Endothelial cell (in vitro differentiated cells): ENCODE measurements at regions not wholly inside any gene's neighbourhood (a gene's known extent, or its start where the extent isn't known, plus 50 kb on each side); places are given as distances from the start of the nearest gene placed in this dataset.
"Not testable (repeated sequence)": the region's sequence is repeated elsewhere in the genome, so short reads cannot be mapped to it uniquely, and the experiment has no call there.

Experiments
- DNase-seq: peaks from one replicate; pipeline ENCODE4 v3.0.0; 2021; ENCODE audit warnings: low spot score
- H3K27ac Mint-ChIP-seq: one replicate; pipeline ENCODE4 v1.8.0; 2021; ENCODE audit warnings: mixed read lengths, inconsistent platforms; ENCODE audit not compliant: unreplicated experiment
- H3K27me3 Mint-ChIP-seq: one replicate; pipeline ENCODE4 v1.8.0; 2021; ENCODE audit warnings: mild to moderate bottlenecking, moderate library complexity, mixed read lengths, inconsistent platforms; ENCODE audit not compliant: unreplicated experiment
- H3K36me3 Mint-ChIP-seq: one replicate; pipeline ENCODE4 v1.8.0; 2021; ENCODE audit warnings: mild to moderate bottlenecking, low read depth, mixed read lengths, inconsistent platforms; ENCODE audit not compliant: unreplicated experiment
- H3K4me1 Mint-ChIP-seq: one replicate; pipeline ENCODE4 v1.8.0; 2021; ENCODE audit warnings: mild to moderate bottlenecking, mixed read lengths, inconsistent platforms; ENCODE audit not compliant: unreplicated experiment
- H3K4me3 Mint-ChIP-seq: one replicate; pipeline ENCODE4 v1.8.0; 2021; ENCODE audit warnings: mild to moderate bottlenecking, mixed read lengths, inconsistent platforms; ENCODE audit not compliant: unreplicated experiment
- H3K9me3 Mint-ChIP-seq: one replicate; pipeline ENCODE4 v1.8.0; 2021; ENCODE audit warnings: mixed read lengths, inconsistent platforms; ENCODE audit not compliant: unreplicated experiment
- TF ChIP-seq, protein P1 (sequence below): fragments of 200-600 bp; sonication (generic); IDR thresholded peaks from one replicate; pipeline ENCODE4 v1.5.0; 2021; ENCODE audit warnings: antibody characterized with exemption; ENCODE audit not compliant: unreplicated experiment

DNA sequence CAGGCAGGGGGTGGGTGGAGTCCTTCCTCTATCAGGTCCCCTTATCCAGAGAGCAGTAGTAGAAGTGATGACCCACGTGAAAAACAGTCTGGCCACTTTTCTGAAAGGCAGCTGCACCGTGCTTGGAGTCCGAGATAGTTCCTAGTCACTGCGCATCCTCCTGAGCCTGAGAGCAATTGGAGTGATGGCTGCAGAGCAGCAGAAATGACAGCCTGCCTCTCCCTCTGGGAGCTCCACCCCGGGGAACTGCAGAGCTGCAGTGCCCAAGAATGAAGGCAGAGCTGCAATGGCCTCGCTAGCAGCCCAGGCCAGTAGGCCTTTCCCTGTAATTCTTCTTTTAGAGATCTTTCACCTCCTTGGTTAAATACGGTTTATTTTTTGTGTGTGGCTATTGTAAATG lies 82.6 kb downstream of the CETN3 start:
- Mint-ChIP-seq H3K27ac (no peak overlapping the region), H3K4me1 (peaks cover 4% of the 10 kb centered on the region), H3K27me3 (peaks cover 5% of the 10 kb centered on the region), H3K4me3 (no peak overlapping the region), H3K36me3 (no peaks in the 10 kb centered on the region), H3K9me3 (no peaks in the 10 kb centered on the region)
- TF ChIP-seq, protein P1, sequence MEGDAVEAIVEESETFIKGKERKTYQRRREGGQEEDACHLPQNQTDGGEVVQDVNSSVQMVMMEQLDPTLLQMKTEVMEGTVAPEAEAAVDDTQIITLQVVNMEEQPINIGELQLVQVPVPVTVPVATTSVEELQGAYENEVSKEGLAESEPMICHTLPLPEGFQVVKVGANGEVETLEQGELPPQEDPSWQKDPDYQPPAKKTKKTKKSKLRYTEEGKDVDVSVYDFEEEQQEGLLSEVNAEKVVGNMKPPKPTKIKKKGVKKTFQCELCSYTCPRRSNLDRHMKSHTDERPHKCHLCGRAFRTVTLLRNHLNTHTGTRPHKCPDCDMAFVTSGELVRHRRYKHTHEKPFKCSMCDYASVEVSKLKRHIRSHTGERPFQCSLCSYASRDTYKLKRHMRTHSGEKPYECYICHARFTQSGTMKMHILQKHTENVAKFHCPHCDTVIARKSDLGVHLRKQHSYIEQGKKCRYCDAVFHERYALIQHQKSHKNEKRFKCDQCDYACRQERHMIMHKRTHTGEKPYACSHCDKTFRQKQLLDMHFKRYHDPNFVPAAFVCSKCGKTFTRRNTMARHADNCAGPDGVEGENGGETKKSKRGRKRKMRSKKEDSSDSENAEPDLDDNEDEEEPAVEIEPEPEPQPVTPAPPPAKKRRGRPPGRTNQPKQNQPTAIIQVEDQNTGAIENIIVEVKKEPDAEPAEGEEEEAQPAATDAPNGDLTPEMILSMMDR = no peak
- DNase-seq = no peak

DNA sequence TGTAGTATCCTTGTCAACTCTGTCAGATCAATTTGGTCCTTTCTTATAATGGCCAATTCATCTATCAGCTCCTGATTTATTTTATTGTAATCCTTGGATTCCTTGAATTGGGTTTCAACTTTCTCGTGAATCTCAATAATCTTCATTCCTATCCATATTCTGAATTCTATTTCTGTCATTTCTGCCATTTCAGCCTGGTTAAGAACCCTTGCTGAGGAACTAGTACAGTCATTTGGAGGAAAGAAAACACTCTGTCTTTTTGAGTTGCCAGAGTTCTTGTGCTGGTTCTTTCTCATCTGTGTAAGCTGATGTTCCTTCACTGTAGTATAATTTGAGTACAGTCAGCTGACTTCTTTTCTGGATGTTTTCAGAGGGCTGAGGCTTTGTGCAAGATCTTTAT lies 84.5 kb downstream of the CETN3 start:
- H3K36me3 Mint-ChIP-seq = no peaks in the 10 kb centered on the region
- H3K4me1 Mint-ChIP-seq = peaks cover 4% of the 10 kb centered on the region
- DNase-seq = no peak
- H3K27me3 Mint-ChIP-seq = peaks cover 5% of the 10 kb centered on the region
- H3K4me3 Mint-ChIP-seq = no peak overlapping the region
- H3K27ac Mint-ChIP-seq = no peak overlapping the region
- H3K9me3 Mint-ChIP-seq = no peaks in the 10 kb centered on the region
- TF ChIP-seq, protein P1 = no peak

DNA sequence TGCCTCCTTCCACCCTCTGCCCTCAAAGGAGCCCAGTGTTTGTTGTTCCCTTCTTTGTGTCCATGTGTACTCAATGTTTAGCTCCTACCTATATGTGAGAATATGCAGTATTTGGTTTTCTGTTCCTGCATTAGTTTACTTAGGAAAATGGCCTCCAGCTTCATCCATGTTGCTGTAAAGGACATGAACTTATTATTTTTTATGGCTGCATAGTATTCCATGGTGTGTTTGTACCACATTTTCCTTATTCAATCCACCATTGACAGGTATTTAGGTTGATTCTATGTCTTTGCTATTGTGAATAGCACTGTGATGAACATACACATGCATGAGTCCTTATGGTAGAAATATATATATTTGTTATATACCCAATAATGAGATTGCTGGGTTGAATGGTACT lies 89.2 kb downstream of the CETN3 start:
- not testable (repeated sequence) for H3K4me3 Mint-ChIP-seq, DNase-seq, H3K4me1 Mint-ChIP-seq, H3K36me3 Mint-ChIP-seq, H3K9me3 Mint-ChIP-seq, H3K27me3 Mint-ChIP-seq, H3K27ac Mint-ChIP-seq

DNA sequence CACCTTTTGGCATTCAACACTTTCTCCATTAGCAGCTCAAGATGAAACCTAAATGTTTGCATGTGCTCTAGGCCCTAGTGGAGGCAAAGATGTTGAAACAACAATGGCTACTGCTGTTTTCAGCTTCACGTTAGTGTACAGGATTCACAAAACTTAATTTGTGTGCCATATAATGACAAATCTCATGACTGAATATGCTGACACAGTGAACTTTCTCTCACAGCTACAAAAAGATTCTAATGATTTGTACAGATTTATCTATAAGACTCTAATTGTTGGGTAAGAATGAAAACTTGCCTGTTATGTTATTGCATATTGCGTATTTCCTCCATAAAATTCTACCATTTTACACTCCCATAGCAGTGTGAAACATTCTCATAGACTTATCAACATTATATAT lies 97.5 kb downstream of the CETN3 start:
- H3K36me3 Mint-ChIP-seq = no peaks in the 10 kb centered on the region

DNA sequence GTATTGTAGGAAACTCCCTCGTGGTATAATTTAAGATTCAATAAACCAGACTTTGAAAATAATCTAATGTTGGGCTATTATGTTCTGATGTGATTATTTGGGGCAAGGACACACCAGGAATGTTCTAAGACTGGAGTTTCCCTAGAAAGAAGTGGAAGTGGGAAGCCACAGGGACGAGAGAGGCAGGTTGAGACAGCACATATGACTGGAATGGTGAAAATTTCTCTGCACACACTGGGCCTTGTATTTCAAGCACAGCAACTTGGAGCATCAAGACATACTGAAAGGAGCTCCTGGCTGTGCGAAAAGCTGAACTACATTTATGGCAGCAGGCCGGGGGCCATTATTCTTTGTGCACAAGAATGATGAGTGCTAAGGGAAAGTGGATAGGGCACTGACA lies 98.2 kb downstream of the CETN3 start:
- Mint-ChIP-seq H3K4me3 (no peak overlapping the region), H3K27ac (no peak overlapping the region), H3K27me3 (no peaks in the 10 kb centered on the region), H3K4me1 (no peaks in the 10 kb centered on the region), H3K9me3 (no peaks in the 10 kb centered on the region), H3K36me3 (no peaks in the 10 kb centered on the region)
- TF ChIP-seq, protein P1 = no peak
- DNase-seq = no peak

More for the DNA sequence above, 97.5 kb downstream of the CETN3 start:
- no peaks in the 10 kb centered on the region for H3K4me1 Mint-ChIP-seq
- no peaks in the 10 kb centered on the region for H3K27me3 Mint-ChIP-seq
- H3K9me3 Mint-ChIP-seq = no peaks in the 10 kb centered on the region
- TF ChIP-seq, protein P1 = no peak
- no peak for DNase-seq
- H3K27ac Mint-ChIP-seq = no peak overlapping the region
- no peak overlapping the region for H3K4me3 Mint-ChIP-seq
